ENCODE measurements at regions not wholly inside any gene's neighbourhood (a gene's known extent, or its start where the extent isn't known, plus 50 kb on each side); places are given as distances from the start of the nearest gene placed in this dataset.

DNA sequence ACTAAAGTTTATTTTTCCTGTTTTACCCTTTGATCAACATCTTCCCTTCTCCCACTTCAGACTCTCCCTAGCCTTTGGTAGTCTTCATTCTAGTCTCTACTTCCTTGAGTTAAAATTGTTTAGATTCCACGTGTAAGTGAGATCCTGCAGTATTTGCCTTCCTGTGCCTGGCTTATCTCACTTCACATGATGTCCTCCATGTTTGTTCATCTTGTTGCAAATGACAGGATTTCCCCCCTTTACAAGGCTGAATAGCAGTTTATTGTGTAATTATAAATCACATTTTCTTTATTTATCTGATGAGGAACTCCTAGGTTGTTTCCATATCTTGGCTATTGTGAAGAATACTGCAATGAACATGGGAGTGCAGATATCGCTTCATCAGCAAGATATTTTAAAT is 461.7 kb downstream of the CHSY3 start:
- TF ChIP-seq POLR2AphosphoS5 (IDR thresholded peaks at IDR 0.05; ENCODE audit: borderline replicate concordance, low read depth, low read length) = no peak
- TF ChIP-seq EZH2 (IDR thresholded peaks at IDR 0.05) = no peak
